AG09309 (cell line): ENCODE measurements at regions not wholly inside any gene's neighbourhood (a gene's known extent, or its start where the extent isn't known, plus 50 kb on each side); places are given as distances from the start of the nearest gene placed in this dataset.

Experiments
- DNase-seq: peaks from one replicate; pipeline ENCODE4 v3.0.0-alpha.2; 2010; ENCODE audit warnings: low read depth
- H3K4me3 ChIP-seq: 2 replicates; pipeline ENCODE4 v1.5.1; 2011; ENCODE audit warnings: mild to moderate bottlenecking, low read depth, low read length, moderate library complexity; ENCODE audit not compliant: control insufficient read depth
- TF ChIP-seq, protein P1 (sequence below): IDR thresholded peaks from 2 replicates; pipeline ENCODE4 v1.5.1; 2011; ENCODE audit warnings: mild to moderate bottlenecking, low read depth, low read length, inconsistent platforms; ENCODE audit not compliant: insufficient read depth, control insufficient read depth; ENCODE audit errors: missing control alignments

DNA sequence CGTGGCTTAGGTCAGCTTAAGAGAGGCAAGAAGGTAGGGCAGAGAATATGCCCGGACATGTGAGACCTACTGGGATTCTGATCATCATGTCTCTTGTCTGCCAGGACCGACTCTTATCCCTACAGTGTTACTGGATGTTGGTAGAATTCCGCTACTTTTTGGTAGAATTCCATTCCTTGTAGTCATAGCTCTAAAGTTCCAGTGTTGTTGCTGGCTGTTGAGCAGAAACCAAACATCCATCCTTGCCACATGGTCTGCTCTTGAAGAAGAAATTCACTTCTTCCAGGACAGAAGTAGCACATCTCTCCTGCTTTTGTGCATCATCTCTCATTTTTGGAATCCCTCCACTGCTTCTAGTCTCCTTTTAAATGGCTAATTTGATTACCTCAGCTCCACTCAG is 453.7 kb downstream of the RPL10L start:
- DNase-seq, result no peak
- no peak overlapping the region for H3K4me3 ChIP-seq
- TF ChIP-seq, protein P1, sequence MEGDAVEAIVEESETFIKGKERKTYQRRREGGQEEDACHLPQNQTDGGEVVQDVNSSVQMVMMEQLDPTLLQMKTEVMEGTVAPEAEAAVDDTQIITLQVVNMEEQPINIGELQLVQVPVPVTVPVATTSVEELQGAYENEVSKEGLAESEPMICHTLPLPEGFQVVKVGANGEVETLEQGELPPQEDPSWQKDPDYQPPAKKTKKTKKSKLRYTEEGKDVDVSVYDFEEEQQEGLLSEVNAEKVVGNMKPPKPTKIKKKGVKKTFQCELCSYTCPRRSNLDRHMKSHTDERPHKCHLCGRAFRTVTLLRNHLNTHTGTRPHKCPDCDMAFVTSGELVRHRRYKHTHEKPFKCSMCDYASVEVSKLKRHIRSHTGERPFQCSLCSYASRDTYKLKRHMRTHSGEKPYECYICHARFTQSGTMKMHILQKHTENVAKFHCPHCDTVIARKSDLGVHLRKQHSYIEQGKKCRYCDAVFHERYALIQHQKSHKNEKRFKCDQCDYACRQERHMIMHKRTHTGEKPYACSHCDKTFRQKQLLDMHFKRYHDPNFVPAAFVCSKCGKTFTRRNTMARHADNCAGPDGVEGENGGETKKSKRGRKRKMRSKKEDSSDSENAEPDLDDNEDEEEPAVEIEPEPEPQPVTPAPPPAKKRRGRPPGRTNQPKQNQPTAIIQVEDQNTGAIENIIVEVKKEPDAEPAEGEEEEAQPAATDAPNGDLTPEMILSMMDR, result no peak
